Heart left ventricle (tissue), 13 donors: ENCODE measurements at regions not wholly inside any gene's neighbourhood (a gene's known extent, or its start where the extent isn't known, plus 50 kb on each side); places are given as distances from the start of the nearest gene placed in this dataset.

Experiments used
- POLR2A ChIP-seq, 2 donors: fragments of 450-650 bp; IDR thresholded peaks; one replicate each; pipeline ENCODE4 v1.6.1; 2017; ENCODE audit warnings: antibody characterized with exemption in 2 of 2, mild to moderate bottlenecking in 2 of 2, moderate library complexity in 2 of 2
- TF ChIP-seq, protein P1 (sequence below), 12 donors: fragments of 200-600 bp; sonication (generic) in 4 of 12; IDR thresholded peaks; one replicate each; pipeline versions ENCODE4 v1.5.0 to v1.8.0; 2018 to 2022; ENCODE audit warnings: antibody characterized with exemption in 12 of 12, mild to moderate bottlenecking in 5 of 12
- donor health status: ischemic (EF 13 %, LVEDD 7.1; RV severe dilation, severe dysfunction).
- donor health status: DM: no; HTN: yes; CAD: no.
- donor health status: DM: no; HTN: no; CAD: no.
- donor health status: ischemic (EF 25% LVEDD 6.9; RV normal size, moderate dysfunction).
- donor health status: ischemic (EF 25% LVEDD 5.7; RV mildly dilated, moderate dysfunction).
- donor health status: ischemic (EF 35%, LVEDD 5.7; RV mildly dilated, moderate dysfunction).
- donor health status: nonischemic (EF 11% LVEDD 7.7; RV severe dilation, severe dysfunction).
- donor health status: DM: yes; HTN: yes; CAD: no.
- donor health status: PGD.
- donor health status: ischemic (EF 29% LVEDD 5.4; RV normal size, mild dysfunction).
- donor health status: nonischemic (EF 23%, LVEDD 6.1; RV moderate dilation, normal function).

DNA sequence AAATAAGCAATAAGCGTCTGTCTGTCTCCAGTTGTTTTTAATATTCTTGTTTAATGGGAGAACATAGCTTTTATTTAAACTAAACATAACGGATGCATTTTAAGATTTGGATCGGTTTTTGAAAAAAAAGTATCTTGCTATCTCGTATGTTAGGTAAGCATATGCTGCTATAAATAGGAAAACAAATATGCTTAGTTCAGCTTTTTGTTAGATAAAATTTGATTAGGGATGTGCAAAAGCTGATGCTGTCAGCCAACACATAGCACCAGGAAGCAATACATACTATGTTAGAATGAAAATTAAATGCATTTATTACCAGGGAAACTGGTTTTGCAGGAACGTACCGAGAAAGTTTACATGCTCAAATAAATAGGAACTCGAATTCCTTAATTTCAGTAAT lies 843.1 kb upstream of the WWC1 start:
- TF ChIP-seq, protein P1, sequence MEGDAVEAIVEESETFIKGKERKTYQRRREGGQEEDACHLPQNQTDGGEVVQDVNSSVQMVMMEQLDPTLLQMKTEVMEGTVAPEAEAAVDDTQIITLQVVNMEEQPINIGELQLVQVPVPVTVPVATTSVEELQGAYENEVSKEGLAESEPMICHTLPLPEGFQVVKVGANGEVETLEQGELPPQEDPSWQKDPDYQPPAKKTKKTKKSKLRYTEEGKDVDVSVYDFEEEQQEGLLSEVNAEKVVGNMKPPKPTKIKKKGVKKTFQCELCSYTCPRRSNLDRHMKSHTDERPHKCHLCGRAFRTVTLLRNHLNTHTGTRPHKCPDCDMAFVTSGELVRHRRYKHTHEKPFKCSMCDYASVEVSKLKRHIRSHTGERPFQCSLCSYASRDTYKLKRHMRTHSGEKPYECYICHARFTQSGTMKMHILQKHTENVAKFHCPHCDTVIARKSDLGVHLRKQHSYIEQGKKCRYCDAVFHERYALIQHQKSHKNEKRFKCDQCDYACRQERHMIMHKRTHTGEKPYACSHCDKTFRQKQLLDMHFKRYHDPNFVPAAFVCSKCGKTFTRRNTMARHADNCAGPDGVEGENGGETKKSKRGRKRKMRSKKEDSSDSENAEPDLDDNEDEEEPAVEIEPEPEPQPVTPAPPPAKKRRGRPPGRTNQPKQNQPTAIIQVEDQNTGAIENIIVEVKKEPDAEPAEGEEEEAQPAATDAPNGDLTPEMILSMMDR (IDR thresholded peaks at IDR 0.05), result no peak
- TF ChIP-seq POLR2A (IDR thresholded peaks at IDR 0.05), result no peak
